ENCODE measurements at regions not wholly inside any gene's neighbourhood (a gene's known extent, or its start where the extent isn't known, plus 50 kb on each side); places are given as distances from the start of the nearest gene placed in this dataset.
A peak's percentile ranks its signal among the peaks of the same experiment; 100 is the strongest.

DNA sequence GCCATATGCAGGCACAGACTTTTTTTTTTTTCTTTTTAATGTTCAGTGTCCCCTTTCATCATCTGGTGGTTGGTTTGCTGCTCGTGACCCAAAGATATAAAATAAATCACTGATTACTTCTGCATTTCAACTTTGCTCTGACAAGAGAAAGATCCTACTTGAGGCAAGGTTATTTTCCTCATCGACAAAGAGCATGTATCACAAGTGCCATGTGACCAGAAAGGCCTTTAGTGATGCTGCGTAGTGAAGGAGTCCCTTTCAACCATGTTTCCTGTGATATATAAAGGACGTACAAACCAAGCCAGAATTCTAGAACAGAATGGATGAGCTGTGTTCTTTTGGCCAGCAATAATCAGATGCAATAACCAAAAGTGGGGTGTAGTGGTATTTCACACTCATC lies 323.4 kb upstream of the PSMD7 start:
- ChIA-PET CTCF (no interaction called here), POLR2A (no interaction called here)
- no peak for DNase-seq (ENCODE audit: low read depth, low spot score)
- TF ChIP-seq, protein P1, sequence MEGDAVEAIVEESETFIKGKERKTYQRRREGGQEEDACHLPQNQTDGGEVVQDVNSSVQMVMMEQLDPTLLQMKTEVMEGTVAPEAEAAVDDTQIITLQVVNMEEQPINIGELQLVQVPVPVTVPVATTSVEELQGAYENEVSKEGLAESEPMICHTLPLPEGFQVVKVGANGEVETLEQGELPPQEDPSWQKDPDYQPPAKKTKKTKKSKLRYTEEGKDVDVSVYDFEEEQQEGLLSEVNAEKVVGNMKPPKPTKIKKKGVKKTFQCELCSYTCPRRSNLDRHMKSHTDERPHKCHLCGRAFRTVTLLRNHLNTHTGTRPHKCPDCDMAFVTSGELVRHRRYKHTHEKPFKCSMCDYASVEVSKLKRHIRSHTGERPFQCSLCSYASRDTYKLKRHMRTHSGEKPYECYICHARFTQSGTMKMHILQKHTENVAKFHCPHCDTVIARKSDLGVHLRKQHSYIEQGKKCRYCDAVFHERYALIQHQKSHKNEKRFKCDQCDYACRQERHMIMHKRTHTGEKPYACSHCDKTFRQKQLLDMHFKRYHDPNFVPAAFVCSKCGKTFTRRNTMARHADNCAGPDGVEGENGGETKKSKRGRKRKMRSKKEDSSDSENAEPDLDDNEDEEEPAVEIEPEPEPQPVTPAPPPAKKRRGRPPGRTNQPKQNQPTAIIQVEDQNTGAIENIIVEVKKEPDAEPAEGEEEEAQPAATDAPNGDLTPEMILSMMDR (IDR thresholded peaks at IDR 0.05; ENCODE audit: insufficient read depth, low read length, missing control alignments): no peak
- H3K4me3 ChIP-seq (ENCODE audit: low read depth, low read length): no peak overlapping the region

DNA sequence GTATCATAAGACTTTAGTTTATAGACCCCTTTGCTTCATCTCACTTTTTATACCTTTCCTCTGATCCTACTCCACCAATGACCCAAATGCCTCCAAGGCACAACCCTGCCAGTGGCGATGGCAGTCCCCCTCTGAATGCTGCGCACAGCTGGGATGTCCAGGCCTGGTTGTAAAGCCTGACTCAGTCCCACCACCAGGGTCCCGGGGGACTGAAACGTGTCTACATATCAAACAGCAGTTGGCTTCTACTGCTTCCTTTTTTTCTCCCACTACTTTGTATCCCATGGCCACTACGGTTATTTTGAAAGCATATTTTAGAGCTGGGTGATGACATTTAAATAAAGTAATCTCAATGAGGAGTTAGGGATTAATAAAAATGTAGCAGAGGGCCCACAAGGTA lies 329.8 kb upstream of the PSMD7 start:
- CTCF ChIA-PET: interaction anchor here (3.4 kb wide), 1 partner anchor 10 kb away, joined by 14 read pairs; no protein-coding TSS in a partner anchor
- DNase-seq (ENCODE audit: low read depth, low spot score): no peak

DNA sequence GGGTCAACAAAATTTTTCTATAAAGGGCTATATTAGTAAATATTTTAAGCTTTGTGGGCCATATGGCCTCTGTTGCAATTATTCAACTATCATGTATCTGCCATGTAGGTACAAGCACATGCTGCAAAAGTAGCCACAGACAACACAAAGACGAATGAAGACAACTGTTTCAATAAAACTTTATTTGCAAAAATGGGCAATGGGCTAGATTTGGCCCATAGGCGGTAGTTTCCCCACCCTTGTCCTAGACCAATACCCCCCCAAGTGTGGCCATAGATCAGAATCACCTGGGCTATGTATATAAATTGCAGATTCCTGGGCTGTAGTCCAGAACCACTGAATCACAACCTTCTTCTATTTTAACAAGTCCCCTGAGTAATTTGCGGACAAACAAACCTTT lies 331.0 kb upstream of the PSMD7 start:
- no peak overlapping the region for H3K4me3 ChIP-seq (ENCODE audit: low read depth, low read length)
- POLR2A ChIA-PET: no interaction called here
- CTCF ChIA-PET: interaction anchor here (3.4 kb wide), 1 partner anchor 9 kb away, joined by 14 read pairs; no protein-coding TSS in a partner anchor
- no peak for DNase-seq (ENCODE audit: low read depth, low spot score)
- TF ChIP-seq, protein P1 (IDR thresholded peaks at IDR 0.05; ENCODE audit: insufficient read depth, low read length, missing control alignments): no peak

More for the DNA sequence above, 329.8 kb upstream of the PSMD7 start:
- TF ChIP-seq, protein P1 (IDR thresholded peaks at IDR 0.05; ENCODE audit: insufficient read depth, low read length, missing control alignments): no peak
- POLR2A ChIA-PET: no interaction called here
- no peak overlapping the region for H3K4me3 ChIP-seq (ENCODE audit: low read depth, low read length)

DNA sequence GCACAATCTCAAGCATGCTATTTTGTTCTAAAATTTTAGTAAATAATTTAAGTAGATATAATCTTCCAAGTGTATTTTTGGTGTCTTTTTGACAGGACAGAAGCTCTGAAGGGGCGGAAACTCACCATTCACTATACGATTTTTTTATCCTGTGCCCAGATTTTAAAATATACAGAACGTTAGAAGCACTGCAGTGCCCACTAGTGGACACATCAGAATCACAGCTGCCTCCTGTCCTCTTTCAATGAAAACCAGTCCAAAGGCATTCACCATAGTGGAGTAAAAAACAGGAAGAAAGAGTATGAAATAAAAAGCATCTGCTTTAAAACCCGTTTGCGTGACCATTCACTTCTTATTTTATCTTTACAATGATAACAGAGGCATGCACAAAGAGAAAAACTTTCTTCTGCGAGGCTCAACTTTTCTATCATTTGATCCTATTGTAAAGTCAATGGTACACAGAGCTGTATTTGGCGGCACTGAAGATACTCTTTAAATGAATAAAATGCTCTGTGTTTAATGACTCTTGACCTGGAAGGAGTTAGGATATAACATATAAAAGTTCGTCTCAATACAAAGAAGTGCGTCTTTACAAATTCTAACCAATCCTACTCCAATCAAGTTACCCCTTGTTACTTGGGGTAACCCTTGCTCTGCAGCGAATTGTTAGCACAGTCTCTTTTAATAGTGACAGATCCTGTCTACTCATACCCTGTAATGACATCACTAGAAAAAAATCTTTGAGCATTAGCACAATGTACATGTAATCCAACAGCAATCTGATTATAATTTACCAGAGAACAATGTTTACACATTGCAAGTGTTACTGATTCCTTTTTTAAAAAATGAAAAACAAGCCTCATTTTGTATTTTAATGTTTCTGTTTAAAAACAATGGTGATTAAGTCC lies 339.8 kb upstream of the PSMD7 start:
- ChIA-PET POLR2A (no interaction called here), CTCF (interaction anchor here (0.6 to 3.5 kb wide), 17 partner anchors 9 to 1862 kb away, joined by 3 to 14 read pairs (median 3); no protein-coding TSS in a partner anchor)
- TF ChIP-seq, protein P1 (IDR thresholded peaks at IDR 0.05; ENCODE audit: insufficient read depth, low read length, missing control alignments): peak; percentile 62
- DNase-seq (ENCODE audit: low read depth, low spot score): peak; percentile 14
- H3K4me3 ChIP-seq (ENCODE audit: low read depth, low read length): no peak overlapping the region

DNA sequence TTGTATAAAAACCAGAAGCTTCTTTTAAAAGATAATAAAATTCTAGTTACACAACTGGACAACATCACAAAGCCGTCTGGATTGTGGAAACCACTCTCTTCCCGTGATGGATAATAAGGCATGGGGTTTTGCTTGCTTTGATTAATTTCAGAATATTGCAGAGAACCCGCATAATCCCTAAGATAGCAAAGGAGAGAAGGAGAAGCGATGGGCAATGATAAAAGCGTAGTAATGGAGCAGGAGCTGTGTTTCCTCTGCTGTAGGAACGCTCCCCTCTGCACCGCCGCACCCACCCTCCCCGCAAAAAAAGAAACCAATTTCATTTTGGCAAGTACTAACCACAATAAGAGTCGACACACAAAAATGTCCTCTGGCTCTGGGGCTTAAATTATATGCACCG lies 340.9 kb upstream of the PSMD7 start:
- TF ChIP-seq, protein P1 (IDR thresholded peaks at IDR 0.05; ENCODE audit: insufficient read depth, low read length, missing control alignments): no peak
- H3K4me3 ChIP-seq (ENCODE audit: low read depth, low read length): no peak overlapping the region
- DNase-seq (ENCODE audit: low read depth, low spot score): no peak
- ChIA-PET POLR2A (no interaction called here), CTCF (interaction anchor here (1.0 to 3.5 kb wide), 7 partner anchors 11 to 1861 kb away, joined by 3 to 14 read pairs (median 3); no protein-coding TSS in a partner anchor)

DNA sequence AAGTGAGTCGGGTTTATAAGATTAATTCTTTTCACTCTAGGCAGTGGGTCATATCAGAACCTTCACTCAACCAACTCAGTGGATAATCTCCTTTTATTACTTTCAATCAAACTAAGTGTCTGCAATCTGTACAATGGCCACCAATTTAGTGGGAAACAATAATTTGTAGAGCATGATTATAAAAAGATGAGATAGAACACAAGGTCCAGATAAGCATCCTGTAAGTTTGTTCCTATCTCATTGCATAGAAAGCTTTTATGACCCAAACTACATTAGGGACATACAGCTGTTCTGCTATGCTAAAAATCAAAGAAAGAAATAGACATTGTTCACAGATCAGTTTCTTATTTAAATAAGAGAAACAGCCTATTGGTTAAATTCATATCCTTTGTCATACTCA lies 341.4 kb upstream of the PSMD7 start:
- ChIA-PET POLR2A (no interaction called here), CTCF (interaction anchor here (1.0 to 3.5 kb wide), 3 partner anchors 11 to 1833 kb away, joined by 3 to 14 read pairs (median 11); no protein-coding TSS in a partner anchor)
- TF ChIP-seq, protein P1 (IDR thresholded peaks at IDR 0.05; ENCODE audit: insufficient read depth, low read length, missing control alignments): no peak
- DNase-seq (ENCODE audit: low read depth, low spot score): no peak
- no peak overlapping the region for H3K4me3 ChIP-seq (ENCODE audit: low read depth, low read length)

Measured in AG04449 (cell line).